HepG2 (cell line): ENCODE measurements at regions not wholly inside any gene's neighbourhood (a gene's known extent, or its start where the extent isn't known, plus 50 kb on each side); places are given as distances from the start of the nearest gene placed in this dataset.

Source experiments
- ATF7 ChIP-seq, 2 experiments: fragments of 450-650 bp in 1 of 2; sonication (generic) in 1 of 2; formaldehyde crosslinking in 1 of 2; IDR thresholded peaks; 2 replicates each; pipeline versions ENCODE4 v1.4.0 to v1.6.1; 2016 to 2020; ENCODE audit warnings: antibody characterized with exemption in 1 of 2, mild to moderate bottlenecking in 1 of 2, missing genetic modification reagents in 1 of 2
- RAD21 ChIP-seq: fragments of 450-650 bp; formaldehyde crosslinking; IDR thresholded peaks from 2 replicates; pipeline ENCODE4 v1.5.0; 2020; ENCODE audit warnings: mild to moderate bottlenecking
- SAP130 ChIP-seq: IDR thresholded peaks from 2 replicates; pipeline ENCODE4 v1.6.1; 2016; ENCODE audit warnings: low read depth
- ZNF333 ChIP-seq: sonication (generic); formaldehyde crosslinking; IDR thresholded peaks from 2 replicates; pipeline ENCODE4 v1.4.0; 2020; ENCODE audit warnings: mild to moderate bottlenecking, missing genetic modification reagents, borderline replicate concordance
- ZNF704 ChIP-seq: sonication (generic); formaldehyde crosslinking; IDR thresholded peaks from 2 replicates; pipeline ENCODE4 v1.8.1; 2023; ENCODE audit warnings: mild to moderate bottlenecking, inconsistent platforms, moderate library complexity, missing genetic modification reagents, borderline replicate concordance
- TF ChIP-seq, protein P1 (sequence below): IDR thresholded peaks from 2 replicates; pipeline ENCODE4 v1.6.1; 2016; ENCODE audit warnings: low read depth

- TF ChIP-seq SAP130 (no peak), ZNF704 (CRISPR knock-in tag) (no peak), RAD21 (CRISPR knock-in tag) (no peak), ZNF333 (CRISPR knock-in tag) (no peak), ATF7 (IDR thresholded peaks at IDR 0.05) (no peak), ATF7 (CRISPR knock-in tag; IDR thresholded peaks at IDR 0.05) (no peak)
- TF ChIP-seq, protein P1, sequence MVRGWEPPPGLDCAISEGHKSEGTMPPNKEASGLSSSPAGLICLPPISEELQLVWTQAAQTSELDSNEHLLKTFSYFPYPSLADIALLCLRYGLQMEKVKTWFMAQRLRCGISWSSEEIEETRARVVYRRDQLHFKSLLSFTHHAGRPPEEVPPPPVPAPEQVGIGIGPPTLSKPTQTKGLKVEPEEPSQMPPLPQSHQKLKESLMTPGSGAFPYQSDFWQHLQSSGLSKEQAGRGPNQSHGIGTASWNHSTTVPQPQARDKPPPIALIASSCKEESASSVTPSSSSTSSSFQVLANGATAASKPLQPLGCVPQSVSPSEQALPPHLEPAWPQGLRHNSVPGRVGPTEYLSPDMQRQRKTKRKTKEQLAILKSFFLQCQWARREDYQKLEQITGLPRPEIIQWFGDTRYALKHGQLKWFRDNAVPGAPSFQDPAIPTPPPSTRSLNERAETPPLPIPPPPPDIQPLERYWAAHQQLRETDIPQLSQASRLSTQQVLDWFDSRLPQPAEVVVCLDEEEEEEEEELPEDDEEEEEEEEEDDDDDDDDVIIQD (CRISPR knock-in tag), result no peak
Measured at GRCh38 chr1:60863131-60863530, 219.2 kb upstream of the NFIA start.
